CD4-positive, alpha-beta T cell treated with Interleukin-1 beta for 1 hour (primary cell): ENCODE measurements at regions not wholly inside any gene's neighbourhood (a gene's known extent, or its start where the extent isn't known, plus 50 kb on each side); places are given as distances from the start of the nearest gene placed in this dataset.
"Not testable (repeated sequence)": the region's sequence is repeated elsewhere in the genome, so short reads cannot be mapped to it uniquely, and the experiment has no call there.

Experiments used
- DNase-seq, 2 donors: peaks; one replicate each; pipeline ENCODE4 v3.0.0-alpha.2; 2020 to 2022

DNA sequence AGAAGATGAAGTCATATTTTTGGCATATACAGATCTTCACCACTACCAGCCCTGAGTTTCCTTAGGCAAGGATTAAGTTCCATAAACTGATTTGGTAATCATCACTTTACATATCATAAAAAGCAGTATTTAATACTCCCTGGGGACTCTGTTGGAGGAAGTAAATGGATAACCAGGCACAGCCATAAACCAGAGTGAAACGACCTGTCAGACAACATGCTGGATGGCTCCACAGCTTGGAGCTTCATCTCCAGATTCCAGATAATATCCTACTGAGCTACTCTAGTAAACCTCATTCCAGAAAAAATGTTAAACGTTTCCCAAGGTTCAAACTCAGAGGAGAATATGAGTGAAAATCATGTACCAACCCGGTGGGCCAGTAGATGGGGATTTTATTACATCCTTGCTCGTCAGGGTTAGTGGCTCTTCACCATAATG is 109.2 kb downstream of the BASP1 start:
- no peak for DNase-seq

DNA sequence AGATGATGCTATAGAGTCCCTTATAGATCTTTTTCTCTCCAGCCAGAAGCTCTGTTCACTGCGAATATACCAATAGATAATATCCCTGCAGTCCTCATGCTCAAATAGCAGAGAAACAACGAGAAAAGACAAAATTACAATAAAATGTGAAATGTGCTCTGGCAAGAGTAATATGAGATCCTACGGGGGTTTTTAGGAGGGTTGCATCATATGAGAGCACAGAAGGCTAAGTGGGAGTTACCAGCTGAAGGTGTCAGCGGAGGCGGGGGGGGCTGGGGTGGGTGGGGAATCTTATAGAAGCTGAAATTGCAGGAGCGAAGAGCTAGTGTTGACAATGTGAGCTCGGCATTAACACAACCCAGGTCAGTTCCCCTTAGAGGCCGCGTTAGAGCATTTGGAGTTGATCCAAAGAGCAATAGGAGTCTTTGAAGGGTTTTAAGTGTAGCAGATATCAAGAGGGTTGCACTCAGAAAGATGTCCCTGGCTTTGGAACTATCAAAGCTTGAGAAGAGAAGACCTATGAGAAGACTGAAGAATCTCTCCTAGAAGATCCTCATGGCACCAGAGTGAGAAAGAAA is 109.7 kb downstream of the BASP1 start:
- no peak for DNase-seq

DNA sequence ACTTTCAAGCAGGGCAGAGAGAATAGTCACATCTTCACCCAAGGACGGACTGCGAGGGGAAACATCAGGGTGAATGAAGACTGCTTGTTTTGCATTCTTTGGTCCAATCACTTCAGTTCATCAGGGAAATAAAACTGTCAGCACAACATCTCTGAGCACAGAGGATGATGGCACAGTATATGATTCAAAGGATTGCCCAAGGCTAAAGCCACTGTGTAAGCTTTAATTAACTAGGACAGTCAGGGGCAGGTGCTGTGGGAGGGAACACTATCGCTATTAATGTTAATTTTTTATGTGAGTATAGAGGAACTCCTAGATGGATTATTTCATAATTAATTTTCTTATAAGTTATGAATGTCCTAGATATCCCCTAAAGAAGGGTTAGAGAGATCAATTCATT is 112.1 kb downstream of the BASP1 start:
- no peak for DNase-seq

DNA sequence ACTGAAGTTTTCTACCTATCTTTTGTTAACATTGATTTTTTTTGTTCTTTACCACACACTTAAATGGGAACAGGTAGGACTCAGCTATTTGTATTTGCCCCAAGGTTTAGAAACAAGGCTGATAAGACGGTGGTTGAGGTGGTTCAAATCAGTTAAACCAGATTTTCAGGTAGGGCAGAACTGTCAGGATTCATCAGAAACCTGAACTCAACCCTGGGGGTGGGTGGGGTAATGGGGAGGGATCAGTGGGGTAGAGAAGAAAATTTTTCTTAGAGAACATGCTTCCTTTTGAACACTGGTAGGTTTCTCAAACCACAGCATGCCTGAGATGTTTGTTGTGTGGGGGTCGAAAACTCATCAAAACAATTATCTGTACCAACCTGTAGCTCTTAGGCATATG is 113.0 kb downstream of the BASP1 start:
- DNase-seq = no peak

DNA sequence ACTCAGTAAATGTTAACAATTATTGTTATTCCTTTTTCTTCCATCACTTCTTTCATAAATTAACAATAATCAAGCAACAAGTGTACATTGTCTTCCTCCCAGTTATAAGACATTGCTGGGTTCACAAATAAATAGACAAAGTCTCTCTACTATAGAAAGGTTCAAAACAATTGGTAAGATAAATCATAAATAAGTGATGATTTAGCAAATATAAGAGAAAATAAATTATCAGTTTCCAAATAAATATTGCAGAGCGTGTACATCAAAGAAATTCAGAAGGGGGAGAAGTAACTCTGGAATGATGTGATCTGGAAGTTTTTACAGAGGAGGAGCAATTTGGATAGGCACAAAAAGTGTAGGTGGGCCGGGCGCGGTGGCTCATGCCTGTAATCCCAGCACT is 114.2 kb downstream of the BASP1 start:
- no peak for DNase-seq

DNA sequence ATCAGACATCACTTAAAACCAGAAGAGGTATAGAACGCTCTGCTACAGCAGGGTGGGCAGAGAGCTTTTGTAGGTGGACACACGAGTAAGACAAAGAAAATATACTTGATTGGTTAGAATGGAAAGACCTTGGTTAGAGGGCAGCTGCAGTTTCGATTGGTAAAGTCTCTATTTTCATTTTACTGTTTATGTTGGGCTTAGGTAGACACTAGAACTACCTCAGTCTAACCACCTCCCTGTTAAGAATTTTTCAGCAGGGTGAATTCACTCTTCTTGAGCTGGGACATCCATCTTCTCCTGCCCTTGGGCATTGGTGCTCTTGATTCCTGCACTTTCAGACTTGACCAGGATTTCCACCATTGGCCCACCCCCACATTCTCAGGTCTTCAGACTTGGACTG is 116.3 kb downstream of the BASP1 start:
- DNase-seq = no peak

DNA sequence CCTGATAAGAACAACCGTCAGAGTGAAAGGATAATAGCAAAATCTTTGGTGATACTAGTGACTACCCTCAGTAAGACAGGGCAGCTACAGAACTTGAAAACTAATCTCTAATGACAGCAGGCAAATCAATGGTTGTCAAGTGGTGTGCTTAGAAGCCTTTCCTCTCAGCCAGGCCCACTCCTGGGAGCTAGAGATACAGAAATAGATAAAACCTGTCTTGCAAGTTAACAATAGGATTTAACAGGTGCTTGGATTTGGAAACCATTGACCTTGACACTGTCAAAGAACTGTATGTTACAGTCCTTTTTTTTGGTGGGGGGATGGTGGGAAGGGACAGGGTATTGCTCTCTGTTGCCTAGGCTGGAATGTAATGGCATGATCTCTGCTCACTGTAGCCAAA is 118.6 kb downstream of the BASP1 start:
- no peak for DNase-seq

DNA sequence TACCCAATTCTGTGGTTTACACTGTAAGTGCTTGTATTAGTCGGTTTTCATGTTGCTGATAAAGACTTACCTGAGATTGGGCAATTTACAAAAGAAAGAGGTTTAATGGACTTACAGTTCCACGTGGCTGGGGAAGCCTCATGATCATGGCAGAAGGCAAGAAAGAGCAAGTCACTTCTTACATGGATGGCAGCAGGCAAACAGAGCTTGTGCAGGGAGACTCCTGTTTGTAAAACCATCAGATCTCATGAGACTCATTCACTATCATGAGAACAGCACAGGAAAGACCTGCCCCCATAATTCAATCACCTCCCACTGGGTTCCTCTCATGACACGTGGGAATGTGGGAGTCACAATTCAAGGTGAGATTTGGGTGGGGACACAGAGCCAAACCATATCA is 119.3 kb downstream of the BASP1 start:
- not testable (repeated sequence) for DNase-seq

DNA sequence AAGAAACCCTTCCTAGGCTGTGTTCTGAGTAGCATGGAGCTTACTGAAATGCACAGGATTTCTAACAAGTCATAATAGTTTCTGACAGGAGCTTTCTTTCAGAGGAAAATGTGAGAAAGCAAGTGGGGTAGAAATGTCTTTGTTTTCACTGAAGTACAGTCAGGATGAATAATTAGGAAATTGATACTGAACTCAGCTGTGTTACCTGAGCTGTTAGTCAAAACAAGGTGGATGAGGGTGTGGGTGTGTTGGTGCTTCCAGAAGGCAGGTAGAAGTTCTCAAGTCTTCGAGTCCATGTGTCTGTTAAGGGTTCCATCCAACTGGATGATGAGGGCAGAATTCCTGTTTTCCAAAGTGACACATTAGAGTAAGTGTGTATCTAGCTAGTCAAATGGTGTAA is 122.4 kb downstream of the BASP1 start:
- DNase-seq = no peak

DNA sequence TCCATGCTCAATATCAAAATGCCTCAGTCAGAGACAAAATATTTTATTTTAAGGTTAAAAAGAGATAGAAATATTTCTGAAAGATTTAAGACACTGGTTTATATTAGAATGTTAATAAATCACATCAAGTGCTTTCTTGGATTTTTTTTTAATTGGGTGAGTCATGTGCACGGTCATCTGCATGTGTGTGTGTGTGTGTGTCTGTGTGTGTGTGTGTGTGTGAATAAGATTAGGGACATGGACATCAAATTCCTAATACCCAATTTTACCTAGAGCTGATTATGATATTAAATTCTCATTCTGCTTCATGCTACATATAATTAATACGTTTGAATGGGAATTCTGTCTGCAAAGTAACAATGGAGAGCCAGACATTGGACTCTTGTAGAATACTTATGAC is 122.9 kb downstream of the BASP1 start:
- DNase-seq = no peak

DNA sequence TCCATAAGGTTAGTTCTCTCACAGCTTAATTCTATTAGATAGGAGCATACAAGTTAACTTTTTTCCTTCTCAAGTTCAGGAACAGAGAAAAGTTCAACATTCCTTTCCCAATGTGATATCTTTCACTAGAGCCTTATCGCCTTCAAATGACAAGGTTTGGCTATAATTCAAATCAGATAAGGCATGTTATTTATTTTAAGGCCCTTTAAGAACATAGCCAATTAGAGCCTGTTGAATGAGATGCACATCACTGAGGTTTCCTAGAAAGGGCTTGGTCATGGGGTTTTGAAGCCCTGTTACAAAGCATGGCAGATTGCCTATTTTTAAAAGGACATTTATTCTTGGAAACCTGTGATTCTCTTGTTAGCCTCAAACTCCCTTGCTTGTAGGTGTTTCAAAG is 123.4 kb downstream of the BASP1 start:
- DNase-seq = no peak

DNA sequence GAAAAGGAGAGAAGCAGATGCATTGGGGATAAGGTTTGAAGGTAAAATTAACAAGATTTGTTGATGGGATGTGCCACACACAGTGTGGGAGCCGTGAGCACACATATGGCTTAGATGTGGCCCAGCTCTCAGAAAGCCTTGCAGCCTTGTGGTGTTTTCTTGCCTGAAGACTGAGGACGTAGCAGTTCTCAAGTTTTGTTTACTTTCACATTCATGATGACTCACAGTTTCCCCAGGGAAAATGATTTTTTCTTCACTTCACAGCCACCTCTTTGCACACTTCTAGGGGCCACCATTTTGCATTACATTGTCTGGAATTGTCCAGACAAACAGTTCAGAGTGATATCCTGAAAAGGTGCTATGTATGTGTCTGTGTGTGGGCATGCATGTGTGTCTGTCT is 126.2 kb downstream of the BASP1 start:
- DNase-seq = no peak

DNA sequence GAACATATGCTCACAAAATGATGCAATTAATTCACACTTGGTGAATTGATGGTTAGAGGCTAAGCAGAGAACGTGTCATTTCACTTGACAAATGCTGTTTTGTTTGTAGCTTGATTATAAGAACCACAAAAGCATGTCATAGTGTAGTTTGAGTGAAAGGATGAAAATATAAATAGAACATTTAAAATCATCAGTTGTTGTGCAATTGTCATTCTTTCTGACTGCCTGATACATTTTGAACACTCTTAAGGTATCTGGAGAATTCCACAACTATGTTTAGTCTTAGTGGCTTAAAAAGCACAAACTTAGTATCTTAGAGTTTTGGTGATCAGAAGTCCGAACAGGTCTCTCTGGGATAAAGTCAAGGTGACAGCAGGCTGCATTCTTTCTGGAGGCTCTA is 129.4 kb downstream of the BASP1 start:
- DNase-seq = no peak

DNA sequence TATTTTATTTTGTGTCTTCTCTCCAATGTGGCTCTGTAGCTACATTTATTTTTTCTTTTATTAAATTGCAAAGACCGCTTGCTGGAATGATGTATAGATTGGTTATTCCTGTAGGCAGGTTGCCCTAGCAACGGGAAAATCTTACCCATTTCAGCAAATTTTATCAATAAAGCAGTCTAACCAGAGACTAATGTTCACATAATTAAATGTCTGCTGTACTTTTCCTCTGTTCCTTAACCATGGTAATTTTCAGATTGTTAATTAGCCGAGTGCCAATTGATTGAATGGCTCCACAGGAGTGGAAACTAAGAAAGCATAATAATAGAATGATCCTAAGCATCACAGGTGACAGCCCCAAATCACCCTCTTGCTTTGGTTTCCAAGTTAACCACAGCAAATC is 134.8 kb downstream of the BASP1 start:
- DNase-seq = no peak

DNA sequence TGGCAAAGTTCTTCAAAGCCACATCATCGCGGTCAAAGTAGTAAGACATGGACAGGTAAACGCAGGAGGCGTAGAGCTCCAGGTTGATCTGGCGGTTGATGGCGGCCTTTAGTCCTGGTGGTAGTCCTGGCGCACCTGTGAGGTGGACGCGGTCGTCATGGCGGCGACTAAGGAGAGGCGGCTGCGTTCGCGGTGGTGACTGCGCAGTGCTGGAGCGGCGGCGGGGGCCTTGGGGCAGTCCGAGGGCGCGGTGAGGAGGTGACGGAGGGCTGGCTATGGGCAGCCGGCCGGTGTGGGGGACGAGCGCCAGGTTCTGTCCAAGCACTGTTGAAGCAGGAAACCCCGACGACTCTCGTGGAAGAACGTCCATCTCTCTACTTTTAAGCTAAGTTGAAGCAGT is 136.8 kb downstream of the BASP1 start:
- no peak for DNase-seq

DNA sequence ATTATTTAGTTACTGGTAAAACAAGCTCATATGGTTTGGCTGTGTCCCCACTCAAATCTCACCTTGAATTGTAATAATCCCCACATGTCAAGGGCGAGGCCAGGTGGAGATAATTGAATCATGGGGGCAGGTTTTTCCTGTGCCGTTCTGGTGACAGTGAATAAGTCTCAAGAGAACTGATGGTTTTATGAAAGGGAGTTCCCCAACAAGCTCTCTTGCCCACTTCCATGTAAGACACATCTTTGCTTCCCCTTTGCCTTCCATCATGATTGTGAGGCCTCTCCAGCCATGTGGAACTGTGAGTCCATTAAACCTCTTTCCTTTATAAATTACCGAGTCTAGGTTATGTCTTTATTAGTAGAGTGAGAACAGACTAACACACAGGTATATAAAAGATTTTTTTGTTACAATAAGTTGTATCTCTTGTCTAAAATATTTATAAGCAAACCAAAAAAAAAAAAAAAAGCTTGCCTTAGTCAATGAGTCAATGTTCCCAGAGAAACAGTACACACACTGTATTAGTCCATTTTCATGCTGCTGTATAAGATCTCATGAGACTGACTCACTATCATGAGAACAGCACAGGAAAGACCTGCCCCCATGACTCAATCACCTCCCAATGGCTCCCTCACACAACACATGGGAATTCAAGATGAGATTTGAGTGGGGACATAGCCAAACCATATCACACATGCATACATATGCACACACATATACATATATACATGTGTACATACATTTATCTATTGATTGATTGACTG is 138.3 kb downstream of the BASP1 start:
- DNase-seq = peak in 1 of 2 donors; percentile 11

DNA sequence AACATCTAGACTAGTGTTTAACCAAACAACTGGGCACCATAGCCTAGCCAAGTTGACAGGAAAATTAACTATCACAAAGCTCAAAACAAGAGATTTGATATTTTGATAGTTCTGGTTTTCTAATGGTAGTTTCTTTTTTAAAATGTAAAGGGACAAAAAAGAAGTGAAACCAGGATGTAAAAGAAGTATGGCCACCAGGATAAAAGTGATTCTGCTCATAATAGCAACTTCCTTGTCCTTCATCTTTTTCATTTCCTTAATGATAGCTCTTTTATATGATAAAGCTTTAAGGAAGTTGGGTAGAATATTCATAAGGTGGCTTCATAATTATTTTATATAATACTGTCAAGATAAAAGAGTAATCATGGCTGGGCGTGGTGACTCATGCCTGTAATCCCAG is 139.1 kb downstream of the BASP1 start:
- no peak for DNase-seq

DNA sequence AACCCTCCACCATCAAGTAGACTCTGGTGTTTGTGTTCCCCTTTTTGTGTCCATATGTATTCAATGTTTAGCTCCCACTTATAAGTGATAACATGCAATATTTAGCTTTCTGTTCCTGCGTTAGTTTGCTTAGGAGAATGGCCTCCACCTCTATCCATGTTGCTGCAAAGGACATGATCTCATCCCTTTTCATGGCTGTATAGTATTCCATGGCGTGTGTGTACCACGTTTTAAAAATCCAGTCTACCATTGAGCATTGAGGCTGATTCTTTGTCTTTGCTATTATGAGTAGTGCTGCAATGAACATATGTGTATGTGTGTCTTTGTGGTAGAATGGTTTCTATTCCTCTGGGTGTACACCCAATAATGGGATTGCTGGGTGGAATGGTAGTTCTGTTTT is 140.1 kb downstream of the BASP1 start:
- no peak for DNase-seq

DNA sequence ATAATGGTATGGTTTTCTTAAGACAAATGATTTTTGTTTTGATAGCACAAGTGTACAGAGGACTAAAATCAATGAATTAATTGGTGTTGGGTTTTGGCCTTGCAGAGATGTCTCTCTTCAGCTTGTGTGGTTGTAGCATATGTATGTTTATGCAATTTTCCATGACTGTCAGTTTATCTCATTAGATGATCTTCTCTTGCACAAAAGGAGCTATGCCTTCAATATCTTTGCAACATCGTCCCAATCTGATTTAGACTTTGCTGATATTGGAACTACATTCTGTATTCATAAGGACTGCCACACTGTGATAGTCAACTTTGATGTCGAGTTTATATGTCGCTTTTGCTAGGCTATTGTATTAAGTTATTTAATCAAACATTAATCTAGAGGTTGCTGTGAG is 140.0 kb upstream of the TAF11L2 start:
- no peak for DNase-seq

DNA sequence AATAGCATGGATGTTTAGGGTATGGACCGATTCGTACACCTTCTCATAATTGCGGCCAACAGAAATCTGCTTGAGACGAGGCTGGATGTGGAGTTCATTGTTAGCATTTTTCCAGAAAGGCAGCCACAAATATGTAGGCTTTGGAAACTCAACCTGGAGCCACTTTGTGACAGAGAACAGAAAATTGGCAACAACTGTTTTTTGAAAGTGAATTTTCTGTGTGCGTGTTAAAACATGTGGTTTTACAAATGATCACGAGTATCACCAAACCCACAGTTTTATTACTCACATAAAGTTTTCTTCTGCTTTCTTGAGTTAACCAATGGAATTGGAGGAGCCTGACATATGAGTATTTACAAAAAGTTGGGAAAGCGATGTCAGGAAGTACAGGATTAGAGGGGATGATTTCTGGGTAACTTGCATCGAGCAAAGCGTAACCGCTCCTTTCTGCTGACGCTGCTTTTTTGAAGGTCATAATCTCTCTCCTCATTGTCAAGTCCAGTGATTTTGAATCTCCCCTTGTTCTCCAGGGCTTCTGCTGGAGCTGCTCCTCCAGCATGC is 138.5 kb upstream of the TAF11L2 start:
- no peak for DNase-seq

DNA sequence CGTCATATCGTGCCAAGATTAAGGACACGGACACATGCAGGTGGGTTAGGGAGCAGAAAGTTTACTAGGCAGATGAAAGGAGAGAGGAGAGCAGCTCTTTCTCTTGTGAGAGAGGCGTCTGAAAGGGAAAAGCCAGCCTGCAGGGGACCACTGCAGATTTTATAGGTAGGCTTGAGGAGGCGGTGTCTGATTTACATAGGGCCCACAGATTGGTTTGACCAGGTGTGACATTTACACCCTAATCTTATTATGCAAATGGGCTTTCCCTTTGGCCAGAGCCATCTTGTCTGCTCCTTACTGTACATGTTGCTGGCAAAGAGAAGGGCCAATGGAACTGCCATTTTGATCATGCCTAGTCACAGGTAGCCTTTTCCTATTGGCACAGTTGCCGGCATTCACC is 137.2 kb upstream of the TAF11L2 start:
- DNase-seq = no peak

DNA sequence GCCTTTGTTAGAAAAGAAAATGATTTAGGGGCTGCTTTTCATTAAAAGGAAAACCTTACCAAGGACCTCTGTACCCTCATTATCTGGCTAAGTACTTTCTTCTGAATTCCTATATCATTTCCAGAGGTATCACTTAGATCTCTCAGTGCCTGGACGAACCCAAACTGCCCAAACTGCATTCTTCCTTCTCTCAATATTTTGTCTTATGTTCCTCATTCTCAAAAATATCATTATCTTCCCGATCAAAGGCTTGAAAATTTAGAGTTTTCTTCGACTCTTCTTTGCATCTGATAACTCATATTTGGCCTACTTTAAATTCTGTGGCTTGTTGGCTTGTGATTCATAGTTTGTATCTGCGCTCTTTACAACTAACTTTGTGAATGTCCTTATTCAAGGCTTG is 136.7 kb upstream of the TAF11L2 start:
- DNase-seq = no peak

DNA sequence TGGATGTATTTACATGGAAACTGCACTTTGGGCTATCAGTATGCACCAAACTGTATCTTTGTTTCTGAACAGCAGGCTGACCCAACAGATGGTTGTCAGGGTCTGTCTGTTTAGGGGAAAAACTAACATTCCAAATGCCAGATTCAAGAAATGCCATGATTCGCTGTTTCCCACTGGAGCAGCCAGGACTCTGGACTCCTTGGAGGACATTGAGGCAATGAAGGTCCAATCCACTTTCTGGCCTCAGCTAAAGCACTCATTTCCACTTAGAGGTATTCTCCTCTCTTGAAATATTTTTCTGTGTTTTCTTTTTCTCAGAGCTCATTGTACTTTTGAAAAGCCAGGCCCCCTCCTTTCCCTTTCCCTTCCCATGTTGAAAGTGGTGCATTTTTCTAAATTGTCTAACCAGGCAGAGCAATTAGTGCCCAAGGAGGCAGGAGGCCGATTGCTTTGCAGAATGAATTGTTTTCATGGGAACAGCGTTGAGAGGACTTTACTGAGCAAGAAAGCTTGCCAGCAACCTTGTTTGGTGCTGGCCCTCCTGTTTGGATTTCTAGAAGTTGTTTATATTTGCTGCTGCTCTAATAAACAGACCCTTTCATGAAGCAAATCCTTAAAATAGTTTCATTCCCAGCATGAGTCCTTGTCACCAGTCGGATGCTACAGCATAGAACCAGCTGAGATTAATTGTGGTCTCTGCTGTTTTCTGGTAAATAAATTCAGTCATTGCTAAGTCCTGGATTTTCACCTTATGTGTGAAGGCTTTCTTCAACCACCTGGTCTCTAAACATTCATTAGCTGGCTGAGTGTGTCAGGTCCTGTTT is 132.8 kb upstream of the TAF11L2 start:
- no peak for DNase-seq

DNA sequence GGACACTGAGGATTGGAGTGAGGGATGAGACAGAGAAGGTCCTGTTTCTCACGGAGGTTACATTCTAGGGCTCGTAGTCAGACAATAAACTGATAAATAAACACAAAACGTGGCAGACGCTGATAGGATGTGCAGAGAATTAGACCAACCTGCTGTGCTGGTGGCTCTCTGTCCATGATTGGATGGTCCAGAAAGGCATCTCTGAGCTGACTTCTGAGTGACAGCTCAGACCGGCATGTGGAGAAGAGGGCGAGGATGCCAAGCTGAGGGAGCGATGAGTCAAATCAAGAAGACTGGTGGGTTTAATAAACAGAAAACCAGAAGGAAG is 132.3 kb upstream of the TAF11L2 start:
- no peak for DNase-seq
